Ramos (cell line): ENCODE measurements at regions not wholly inside any gene's neighbourhood (a gene's known extent, or its start where the extent isn't known, plus 50 kb on each side); places are given as distances from the start of the nearest gene placed in this dataset.

Experiments
- in situ Hi-C: fragments of 300-500 bp; cut with MboI; formaldehyde crosslinking; loops from one replicate; pipeline ENCODE4 v1.14.3; 2022; ENCODE audit warnings: low sequenced_read_pairs; ENCODE audit not compliant: unreplicated experiment

DNA sequence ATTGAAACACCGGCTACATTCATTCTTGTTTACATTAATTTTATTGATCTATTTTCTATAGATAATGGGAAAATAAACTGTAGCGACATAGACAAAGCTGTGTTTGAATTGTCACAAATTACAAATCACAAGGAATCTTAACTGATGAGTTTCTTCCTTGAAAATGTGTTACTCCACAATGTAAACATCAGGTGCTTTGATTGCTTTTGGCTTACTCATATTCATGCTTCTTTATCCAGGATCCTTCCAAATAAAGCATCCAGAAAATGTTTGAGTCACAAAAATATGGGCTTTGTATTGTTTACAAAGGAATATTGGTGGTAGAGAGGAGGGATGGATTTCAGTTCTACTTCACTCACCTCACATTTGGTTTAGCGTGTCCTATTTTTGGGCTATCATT is 64.0 kb downstream of the BMP2 start:
- in situ Hi-C loops = no loop called here

DNA sequence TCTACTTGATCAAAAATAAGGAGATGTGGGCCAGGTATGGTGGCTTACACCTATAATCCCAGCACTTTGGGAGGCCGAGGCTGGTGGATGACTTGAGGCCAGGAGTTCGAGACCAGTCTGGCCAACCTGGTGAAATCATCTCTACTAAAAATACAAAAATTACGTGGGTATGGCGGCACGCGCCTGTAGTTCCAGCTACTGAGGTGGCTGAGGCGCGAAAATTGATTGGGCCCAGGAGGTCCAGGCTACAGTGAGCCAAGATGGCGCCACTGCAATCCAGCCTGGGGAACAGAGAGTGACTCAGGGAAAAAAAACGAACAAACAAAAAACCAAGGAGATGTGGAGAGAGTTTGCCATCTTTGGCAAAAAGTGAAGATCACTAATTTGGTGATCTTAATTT is 65.3 kb downstream of the BMP2 start:
- in situ Hi-C loops = no loop called here

DNA sequence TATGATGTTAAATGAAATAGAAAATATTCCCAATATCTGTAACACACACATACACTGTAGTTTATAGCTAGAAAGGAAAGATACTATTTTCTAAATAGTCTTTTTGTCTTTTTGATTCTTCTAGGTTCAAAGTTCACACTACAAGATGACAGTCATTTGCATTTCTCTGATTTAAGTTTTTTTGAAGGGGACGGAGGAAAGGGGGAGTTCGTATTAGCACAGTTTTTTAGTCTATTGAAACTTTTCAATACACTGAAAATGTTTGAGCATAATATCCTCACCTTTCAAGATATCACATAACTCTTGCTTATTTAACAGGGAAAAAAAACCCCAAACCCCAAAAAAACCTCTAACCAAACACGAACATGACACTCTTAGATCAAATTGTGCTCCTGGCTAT is 68.1 kb downstream of the BMP2 start:
- in situ Hi-C loops = no loop called here

DNA sequence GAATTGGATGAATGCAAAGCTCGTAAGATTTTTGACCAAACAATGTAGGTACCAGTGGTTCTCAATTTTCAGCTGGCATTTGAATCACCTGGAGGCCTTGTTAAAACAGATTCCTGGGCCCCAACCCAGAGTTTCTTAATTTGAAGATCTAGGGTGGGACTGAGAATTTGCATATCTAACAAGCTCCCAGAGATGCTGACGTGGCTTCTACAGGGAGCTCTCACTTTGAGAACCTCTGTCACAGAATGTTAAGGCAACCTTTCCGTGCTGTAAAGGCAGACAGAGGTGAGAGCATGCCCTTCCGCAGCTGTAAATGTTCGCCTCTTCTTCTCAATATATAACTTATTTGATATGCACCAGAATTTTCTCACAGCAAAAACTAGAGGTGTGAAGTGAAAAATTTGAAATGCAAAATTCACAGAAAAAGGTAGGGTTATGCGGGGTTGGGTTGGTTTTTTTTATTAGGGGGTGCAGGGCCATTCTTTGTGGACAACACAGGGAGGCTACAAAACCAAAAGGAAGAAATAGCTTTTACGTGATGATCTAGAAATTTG is 69.4 kb downstream of the BMP2 start:
- in situ Hi-C loops = no loop called here

DNA sequence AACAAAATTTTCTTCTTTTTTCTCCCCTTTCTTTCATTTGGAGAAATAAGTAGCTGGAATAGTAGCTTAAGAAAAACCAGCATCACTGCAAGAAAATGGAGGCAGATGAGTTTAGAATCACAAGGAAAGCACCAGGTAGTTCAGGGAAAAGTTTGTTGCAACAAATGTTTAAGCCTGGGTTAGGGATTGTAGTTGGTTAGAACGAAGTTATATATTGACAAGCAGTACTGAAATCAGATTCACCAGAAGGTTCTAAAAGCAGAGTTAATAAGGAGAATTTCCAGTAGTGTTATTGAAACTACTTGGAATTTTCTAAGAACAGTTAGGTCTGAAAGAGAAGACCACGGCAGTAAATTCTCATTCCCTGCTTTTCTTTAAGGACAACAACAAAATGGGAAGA is 70.2 kb downstream of the BMP2 start:
- in situ Hi-C loops = no loop called here

DNA sequence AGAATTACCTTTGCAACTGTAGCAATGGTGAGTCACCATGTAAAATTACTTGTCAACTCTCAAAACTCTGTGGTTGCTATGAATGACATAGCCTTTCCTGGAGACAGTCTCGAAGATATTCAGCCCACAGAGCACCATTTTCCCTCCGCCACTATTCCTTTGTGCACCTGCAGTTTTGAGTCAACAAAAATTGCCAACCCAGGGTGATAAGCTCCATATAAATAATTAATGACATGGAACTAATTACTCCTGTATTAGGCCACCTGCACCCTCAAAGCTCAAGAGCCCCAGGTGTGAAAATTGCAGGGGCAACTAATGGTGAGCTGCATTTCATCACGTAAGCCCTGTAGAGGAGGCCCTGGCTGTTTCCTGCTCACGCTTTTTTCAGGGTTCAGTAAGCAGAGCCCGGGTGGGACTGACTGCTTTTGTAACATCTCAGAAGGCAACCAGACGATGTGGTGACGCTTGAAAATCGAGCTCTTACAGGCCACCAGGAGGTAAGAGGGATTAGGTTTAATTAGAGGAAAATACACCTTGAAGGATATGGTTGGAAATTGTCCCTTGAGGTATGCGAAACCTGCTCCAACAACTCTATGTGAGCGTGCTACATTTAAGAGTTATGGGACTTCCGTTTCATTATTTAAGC is 70.8 kb downstream of the BMP2 start:
- in situ Hi-C loops = no loop called here

DNA sequence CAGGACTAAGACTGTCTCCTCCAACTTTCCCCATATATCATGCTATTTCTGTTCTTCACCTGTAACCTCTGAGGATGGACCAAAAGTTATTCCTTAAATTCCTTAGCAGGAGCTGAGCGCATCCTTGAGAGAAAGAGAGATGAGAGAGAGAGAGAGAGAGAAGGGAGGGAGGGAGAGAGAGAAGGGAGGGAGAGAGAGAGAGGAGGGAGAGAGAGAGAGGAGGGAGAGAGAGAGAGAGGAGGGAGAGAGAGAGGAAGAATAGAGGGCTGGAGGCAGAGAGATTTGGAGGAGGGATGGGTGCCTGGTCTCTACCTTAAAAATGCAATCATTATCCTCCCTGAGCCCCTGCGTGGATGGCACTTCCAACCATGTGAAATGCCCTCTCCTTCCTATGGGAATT is 73.6 kb downstream of the BMP2 start:
- in situ Hi-C loops = no loop called here

DNA sequence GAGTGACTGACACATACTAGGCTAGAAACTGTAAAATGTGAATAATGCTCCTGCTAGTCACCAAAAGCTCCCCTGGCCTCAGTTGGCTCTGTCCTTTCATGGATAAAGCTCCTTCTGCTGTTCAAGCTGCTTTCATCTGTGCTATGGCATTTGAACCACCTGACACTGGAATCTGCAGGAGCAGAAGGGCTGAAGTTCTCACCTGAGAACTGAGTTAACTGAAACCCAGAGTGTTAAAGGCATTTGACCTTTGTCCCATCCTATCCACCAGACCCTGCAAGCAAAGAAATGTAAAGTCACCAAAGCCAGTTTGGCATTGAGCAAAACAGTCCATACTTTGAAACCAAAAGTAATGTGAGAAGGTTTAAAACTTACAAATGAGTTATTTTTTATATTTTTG is 77.7 kb downstream of the BMP2 start:
- in situ Hi-C loops = no loop called here

DNA sequence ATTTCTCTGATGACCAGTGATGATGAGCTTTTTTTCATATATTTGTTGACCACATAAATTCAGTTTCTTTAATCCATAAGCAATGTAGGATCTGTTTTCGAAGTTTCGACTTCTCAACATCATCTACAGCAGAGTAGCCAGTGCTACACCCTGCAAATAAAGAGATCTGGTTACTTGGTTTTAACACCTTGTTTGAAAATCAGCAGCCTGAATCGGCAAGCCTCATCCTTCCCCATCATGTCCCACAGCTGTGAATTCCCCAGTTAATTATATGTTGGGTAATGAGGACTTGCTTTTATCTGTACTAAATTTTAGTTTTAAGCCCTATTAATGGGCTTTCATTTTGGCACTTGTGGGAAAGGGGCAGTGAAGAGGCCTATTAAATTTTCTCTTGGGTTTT is 80.6 kb downstream of the BMP2 start:
- in situ Hi-C loops = no loop called here

DNA sequence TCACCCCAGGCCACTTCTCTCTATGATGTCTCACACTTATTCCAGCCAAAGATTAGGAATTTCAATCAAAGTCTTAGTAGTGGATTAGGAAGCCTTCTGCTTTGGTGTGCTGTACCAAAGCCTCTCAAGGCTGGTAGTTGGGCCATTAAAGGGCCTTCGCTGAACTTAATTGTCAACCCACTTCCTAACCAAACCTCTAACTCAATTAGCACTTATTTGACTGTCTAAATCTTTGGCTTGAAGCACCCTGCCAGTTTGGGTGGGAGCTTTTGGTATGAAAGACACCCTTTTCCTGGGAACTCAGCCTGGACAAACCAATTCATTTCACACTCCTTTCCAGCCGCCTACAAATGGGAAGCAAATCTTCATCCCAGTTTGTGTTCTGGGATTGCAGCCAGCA is 81.5 kb downstream of the BMP2 start:
- in situ Hi-C loops = no loop called here

DNA sequence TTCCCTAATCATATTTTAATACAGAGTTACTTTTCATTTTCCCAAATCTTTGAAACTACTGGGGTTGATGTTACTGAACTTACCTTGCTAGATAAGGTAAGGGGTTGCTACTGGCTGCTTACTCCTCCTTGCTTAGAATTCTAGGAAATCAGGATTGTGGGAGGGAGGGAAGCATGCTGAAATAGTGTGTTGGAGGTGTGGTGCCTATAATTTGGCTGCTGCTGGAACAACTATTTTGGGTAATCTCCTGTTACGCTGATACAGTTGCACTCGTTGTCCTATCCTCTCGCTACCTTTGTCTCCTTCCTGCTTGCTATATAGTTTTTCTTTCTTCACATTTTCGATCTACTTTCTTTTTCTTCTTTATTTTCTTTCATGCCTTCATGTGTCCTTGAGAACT is 83.7 kb downstream of the BMP2 start:
- in situ Hi-C loops = no loop called here

DNA sequence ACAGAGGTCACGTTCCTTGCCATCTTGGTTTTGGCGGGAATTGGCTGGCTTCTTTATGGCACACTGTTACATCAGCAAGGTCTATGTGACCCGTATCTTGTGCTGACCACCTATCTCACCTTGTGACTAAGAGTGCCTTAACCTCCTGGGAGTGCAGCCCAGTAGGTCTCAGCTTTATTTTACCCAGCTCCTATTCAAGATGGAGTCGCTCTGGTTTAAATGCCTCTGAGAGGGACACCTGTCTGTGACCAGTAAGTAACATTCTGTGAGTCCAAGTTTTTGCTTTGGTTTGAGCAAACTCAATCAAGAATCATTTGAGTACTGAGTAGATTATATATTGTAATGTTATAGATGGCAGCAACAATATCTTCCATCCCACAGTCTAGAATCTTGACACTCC is 85.0 kb downstream of the BMP2 start:
- in situ Hi-C loops = no loop called here

DNA sequence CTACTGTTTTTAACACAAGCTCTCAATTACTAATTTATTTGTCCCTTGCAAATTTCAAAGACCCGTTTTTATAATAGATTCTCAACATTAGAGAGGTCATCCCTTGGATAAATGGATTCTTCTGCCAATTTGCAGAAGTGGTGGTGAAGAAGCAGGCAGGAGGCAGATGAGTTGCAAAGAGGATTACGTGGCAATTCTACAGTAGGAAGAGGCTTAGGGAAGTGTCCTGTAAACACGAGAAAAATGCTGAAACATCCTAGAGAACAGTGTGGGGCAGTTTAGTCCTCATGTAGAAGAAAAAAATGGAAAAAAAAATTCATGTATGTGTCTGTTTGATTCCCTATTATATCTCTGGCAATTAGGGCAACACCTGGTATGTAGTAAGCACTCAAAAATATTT is 87.6 kb downstream of the BMP2 start:
- in situ Hi-C loops = no loop called here

DNA sequence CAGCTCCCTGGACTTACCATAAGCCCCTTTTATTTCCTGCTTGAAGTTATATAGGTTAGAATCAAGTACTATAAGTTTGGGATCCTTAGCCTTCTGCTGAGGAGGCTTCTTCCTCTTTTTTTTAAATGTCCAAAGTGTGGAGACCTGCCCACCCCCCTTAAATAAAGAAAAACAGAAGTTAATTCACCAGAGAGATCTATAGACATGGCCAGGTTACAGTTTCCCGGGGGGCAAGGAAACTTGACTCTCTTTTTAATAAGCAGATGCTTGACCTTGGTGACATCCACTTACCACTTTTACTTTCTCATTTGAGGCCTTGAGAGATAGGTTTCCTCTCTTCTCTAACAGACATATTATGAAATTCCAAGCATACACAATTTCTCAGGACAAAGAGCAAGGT is 88.3 kb downstream of the BMP2 start:
- in situ Hi-C loops = no loop called here

DNA sequence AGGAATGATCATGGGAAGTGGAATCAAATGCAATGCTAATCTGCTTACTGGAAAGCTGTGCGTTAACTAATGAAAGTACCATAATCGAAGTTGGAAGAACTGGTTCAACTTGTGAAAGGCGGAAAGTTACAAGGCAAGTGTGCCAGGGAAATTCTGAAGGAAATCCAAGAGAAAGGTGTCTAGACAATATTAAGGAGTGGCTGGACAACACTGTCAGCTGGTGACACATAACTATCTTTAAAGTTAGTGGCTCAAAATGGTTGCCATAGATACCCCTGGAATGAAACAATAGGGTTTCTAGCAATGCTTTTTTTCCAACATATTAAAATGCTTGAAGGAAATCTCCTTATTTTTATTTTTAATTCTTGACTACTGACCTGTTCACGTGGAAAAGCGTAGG is 90.4 kb downstream of the BMP2 start:
- in situ Hi-C loops = no loop called here

DNA sequence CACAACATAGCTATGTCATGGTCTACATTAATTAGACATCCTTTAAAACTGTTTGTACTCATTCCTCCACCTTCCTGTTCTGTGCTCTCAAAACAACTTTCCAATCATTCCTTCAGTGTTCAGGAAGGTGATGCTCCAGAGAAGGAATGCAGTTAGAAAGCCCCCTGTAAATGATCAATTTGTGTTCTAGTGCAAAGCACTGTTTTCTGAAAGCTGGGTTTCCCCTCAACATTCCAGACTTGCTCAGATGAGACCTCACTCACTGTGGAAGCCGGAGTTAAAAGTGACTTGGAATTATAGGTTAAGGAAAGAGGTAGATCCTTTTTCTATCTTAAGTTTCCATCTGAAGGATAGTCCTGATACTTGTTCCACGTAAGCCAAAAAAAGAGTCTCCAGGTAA is 95.9 kb downstream of the BMP2 start:
- in situ Hi-C loops = no loop called here

DNA sequence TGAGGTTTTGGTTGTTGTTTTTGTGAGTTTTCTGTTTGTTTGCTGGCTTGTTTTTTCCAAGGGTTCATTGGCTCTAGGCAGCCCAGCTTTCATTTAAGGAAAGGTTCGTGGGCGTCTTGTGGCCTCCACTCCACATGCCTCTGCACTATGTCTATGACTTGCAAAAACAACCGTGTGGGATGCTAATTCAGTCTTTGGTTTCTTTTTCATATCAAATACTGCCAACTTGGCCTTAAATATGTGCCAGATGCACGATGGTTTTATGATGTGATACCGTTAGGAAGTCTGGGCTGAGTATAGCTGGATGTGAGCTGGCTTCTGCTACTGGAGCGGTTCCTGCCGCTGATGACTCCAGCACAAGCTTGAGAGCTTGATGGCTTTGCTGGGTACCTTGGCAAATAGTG is 96.3 kb downstream of the BMP2 start:
- in situ Hi-C loops = no loop called here

DNA sequence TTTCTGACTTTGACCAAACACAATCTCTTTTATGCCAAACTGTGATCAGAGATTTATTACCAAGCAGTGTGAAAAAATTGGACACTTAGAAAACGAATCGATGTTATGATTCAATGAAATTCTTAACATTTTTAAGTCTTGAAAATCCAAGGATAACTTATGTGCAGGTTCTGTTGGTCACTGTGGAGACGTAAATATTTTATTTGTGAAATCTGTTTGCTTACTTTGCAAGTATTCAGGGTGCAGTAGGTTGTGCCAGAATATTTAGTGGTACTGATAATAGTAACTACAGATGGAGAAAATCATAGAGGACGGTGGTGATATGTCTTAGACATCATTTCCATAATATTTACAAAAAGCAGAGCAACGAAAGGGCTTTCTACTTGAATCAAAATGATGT is 97.3 kb downstream of the BMP2 start:
- in situ Hi-C loops = no loop called here

DNA sequence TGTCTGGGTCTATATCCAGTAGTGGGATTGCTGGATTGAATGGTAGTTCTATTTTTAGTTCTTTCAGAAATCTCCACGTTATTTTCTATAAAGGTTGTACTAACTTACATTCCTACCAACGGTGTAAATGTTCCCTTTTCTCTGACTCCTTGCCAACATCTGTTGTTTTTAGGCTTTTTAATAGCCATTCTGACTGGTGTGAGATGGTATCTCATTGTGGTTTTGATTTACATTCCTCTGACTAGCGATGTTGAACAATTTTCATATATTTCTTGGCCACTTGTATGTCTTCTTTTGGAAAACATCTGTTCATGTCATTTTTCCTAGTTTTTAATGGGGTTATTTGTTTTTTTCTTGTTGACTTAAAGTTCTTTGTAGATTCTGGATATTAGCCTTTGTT is 99.3 kb downstream of the BMP2 start:
- in situ Hi-C loops = no loop called here

DNA sequence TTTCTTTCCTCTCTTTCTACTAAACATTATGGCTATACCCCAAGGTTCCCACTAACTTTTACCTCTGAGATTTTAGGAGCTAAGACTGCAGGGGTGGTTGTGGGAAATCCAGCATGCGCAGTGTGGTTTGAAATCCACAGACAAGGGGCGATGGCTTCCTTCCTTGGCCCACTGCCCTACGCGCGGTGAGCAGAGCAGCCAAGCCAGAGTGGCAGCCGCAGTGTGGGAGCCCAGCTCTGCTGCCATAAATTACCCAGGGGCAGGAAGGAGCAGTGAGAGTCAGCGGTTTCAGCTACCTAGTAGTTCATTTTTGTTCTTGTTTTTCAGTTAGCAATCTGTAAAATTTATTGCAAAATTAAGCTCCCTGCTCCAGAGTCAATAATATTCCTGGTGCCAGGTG is 101.4 kb downstream of the BMP2 start:
- in situ Hi-C loops = no loop called here

DNA sequence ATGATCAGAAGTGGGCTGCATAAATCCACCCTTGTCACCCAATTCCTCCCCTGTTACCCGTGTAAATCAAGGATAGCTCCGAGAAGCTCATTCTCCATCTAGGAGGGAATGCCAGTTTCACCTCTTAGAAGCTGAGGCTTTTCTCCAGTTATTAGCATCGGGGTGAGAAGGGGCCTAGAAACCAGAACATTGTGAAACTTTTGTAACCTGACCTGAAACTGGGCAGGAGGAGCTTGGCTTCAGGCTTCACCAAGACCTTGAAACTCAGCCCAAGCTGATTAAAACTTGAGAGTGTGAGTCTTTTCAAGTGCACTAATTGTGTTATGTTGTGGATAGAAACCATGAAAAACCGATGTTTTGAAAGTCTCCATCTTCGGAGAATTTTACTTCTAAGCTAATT is 103.1 kb downstream of the BMP2 start:
- in situ Hi-C loops = no loop called here

DNA sequence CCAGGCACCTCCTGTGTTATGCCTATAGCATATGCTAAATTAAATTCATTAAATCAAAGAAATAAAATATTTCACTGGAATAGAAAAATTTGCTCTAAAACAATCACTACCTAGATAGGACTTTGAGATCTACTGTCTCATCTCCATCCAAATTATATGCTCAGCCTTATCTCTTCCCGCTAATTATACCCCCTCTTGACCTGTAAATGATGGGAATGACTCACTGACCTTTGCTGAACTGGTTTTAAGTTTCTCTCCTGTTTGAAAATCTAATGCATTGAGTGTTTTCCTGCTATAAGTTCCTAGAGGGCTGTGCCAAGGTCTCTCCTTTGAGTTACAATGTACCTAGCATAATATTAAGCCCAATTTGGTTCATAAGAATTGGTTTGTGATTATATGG is 110.1 kb downstream of the BMP2 start:
- in situ Hi-C loops = no loop called here
